Activated effector memory CD4-positive, alpha-beta T cell treated with Interleukin-2 at 50 U/mL for 16 hours (primary cell): ENCODE measurements at regions not wholly inside any gene's neighbourhood (a gene's known extent, or its start where the extent isn't known, plus 50 kb on each side); places are given as distances from the start of the nearest gene placed in this dataset.
A peak's percentile ranks its signal among the peaks of the same experiment; 100 is the strongest.
"Not testable (repeated sequence)": the region's sequence is repeated elsewhere in the genome, so short reads cannot be mapped to it uniquely, and the experiment has no call there.

Source experiments
- DNase-seq: peaks from one replicate; pipeline ENCODE4 v3.0.0-alpha.2; 2020

- DNase-seq = no peak
Observed at GRCh38 chr19:27833031-27833430, 1379.9 kb downstream of the UQCRFS1 start.

GRCh38 chr19:27828829-27829228 lies 1384.1 kb downstream of the UQCRFS1 start:
- DNase-seq = no peak

- DNase-seq = no peak
Observed at GRCh38 chr19:27824108-27824507, 1388.8 kb downstream of the UQCRFS1 start.

GRCh38 chr19:27822336-27822735 lies 1390.6 kb downstream of the UQCRFS1 start:
- no peak for DNase-seq

- no peak for DNase-seq
Observed at GRCh38 chr19:27821418-27822018, 1391.4 kb downstream of the UQCRFS1 start.

- DNase-seq = no peak
Observed at GRCh38 chr19:27815985-27816384, 1397.0 kb downstream of the UQCRFS1 start.

GRCh38 chr19:27814834-27815233 lies 1398.1 kb downstream of the UQCRFS1 start:
- not testable (repeated sequence) for DNase-seq

GRCh38 chr19:27814274-27814673 lies 1398.7 kb downstream of the UQCRFS1 start:
- not testable (repeated sequence) for DNase-seq

GRCh38 chr19:27806471-27807070 lies 1406.4 kb downstream of the UQCRFS1 start:
- DNase-seq = no peak

GRCh38 chr19:27805848-27806247 lies 1407.1 kb downstream of the UQCRFS1 start:
- DNase-seq = no peak

- not testable (repeated sequence) for DNase-seq
Observed at GRCh38 chr19:27802293-27802692, 1410.7 kb downstream of the UQCRFS1 start.

GRCh38 chr19:27796540-27796939 lies 1416.4 kb downstream of the UQCRFS1 start:
- DNase-seq = no peak

- no peak for DNase-seq
Observed at GRCh38 chr19:27796073-27796472, 1416.9 kb downstream of the UQCRFS1 start.

- DNase-seq = no peak
Observed at GRCh38 chr19:27795369-27795768, 1417.6 kb downstream of the UQCRFS1 start.

GRCh38 chr19:27794494-27795042 lies 1418.4 kb downstream of the UQCRFS1 start:
- DNase-seq = no peak

- peak; percentile 88 for DNase-seq
Observed at GRCh38 chr19:27793644-27794493, 1419.1 kb downstream of the UQCRFS1 start.

GRCh38 chr19:27793128-27793643 lies 1419.8 kb downstream of the UQCRFS1 start:
- peak; percentile 63 for DNase-seq

GRCh38 chr19:27792576-27793127 lies 1420.3 kb downstream of the UQCRFS1 start:
- no peak for DNase-seq

GRCh38 chr19:27780367-27781075 lies 1432.4 kb downstream of the UQCRFS1 start:
- no peak for DNase-seq

GRCh38 chr19:27779954-27780353 lies 1433.0 kb downstream of the UQCRFS1 start:
- no peak for DNase-seq

- DNase-seq = no peak
Observed at GRCh38 chr19:27777726-27778125, 1435.2 kb downstream of the UQCRFS1 start.

- no peak for DNase-seq
Observed at GRCh38 chr19:27777242-27777641, 1435.7 kb downstream of the UQCRFS1 start.
